LNCaP clone FGC (cell line): ENCODE measurements at regions not wholly inside any gene's neighbourhood (a gene's known extent, or its start where the extent isn't known, plus 50 kb on each side); places are given as distances from the start of the nearest gene placed in this dataset.
A peak's percentile ranks its signal among the peaks of the same experiment; 100 is the strongest.

Experiments
- DNase-seq: peaks from one replicate; pipeline ENCODE4 v3.0.0-alpha.2; 2011; ENCODE audit warnings: low read depth
- H3K4me3 ChIP-seq: 2 replicates; pipeline ENCODE4 v1.5.1; 2011; ENCODE audit warnings: mild to moderate bottlenecking, low read depth, low read length, control low read depth
- TF ChIP-seq, protein P1 (sequence below): IDR thresholded peaks from 2 replicates; pipeline ENCODE4 v1.5.1; 2012; ENCODE audit warnings: mild to moderate bottlenecking; ENCODE audit not compliant: control insufficient read depth, insufficient read depth; ENCODE audit errors: extremely low read depth

DNA sequence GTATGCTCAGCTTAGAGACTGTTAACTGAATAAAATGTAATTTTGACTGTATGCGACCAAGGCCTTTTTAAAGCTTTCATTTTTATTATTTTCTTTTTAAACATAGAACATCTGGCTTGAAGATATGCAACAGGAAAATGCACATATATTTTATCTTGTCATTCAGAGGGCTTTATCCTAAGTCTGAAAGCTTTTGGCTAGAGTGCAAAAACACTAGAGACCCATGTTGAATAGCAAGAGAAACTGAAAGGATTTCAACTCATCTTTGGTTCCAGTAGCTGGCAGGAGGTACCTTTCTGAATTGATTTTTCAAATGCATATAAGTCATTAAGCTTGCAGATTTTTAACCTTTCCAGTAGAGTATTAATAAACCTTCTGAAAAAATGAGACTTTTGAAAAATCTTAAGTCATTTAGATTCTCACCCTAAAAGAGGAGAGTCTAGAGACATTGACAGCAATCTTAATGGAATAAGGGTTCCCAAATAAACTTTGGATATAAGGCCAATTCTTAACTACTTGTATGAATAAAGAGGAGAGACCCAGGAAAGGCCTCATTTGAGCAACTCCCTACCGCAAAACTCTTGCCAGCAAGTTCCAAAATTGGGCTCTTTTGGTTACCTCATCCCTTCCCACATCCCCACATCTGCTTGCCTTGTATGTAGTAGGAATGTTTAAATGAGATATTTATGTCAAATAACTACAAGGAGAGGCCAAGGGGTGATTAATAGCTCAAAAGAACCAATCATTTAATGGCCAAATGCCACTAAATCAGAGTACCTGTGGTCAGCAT is 454.4 kb downstream of the HTR7 start:
- DNase-seq: no peak
- H3K4me3 ChIP-seq: no peak overlapping the region
- TF ChIP-seq, protein P1, sequence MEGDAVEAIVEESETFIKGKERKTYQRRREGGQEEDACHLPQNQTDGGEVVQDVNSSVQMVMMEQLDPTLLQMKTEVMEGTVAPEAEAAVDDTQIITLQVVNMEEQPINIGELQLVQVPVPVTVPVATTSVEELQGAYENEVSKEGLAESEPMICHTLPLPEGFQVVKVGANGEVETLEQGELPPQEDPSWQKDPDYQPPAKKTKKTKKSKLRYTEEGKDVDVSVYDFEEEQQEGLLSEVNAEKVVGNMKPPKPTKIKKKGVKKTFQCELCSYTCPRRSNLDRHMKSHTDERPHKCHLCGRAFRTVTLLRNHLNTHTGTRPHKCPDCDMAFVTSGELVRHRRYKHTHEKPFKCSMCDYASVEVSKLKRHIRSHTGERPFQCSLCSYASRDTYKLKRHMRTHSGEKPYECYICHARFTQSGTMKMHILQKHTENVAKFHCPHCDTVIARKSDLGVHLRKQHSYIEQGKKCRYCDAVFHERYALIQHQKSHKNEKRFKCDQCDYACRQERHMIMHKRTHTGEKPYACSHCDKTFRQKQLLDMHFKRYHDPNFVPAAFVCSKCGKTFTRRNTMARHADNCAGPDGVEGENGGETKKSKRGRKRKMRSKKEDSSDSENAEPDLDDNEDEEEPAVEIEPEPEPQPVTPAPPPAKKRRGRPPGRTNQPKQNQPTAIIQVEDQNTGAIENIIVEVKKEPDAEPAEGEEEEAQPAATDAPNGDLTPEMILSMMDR: no peak

DNA sequence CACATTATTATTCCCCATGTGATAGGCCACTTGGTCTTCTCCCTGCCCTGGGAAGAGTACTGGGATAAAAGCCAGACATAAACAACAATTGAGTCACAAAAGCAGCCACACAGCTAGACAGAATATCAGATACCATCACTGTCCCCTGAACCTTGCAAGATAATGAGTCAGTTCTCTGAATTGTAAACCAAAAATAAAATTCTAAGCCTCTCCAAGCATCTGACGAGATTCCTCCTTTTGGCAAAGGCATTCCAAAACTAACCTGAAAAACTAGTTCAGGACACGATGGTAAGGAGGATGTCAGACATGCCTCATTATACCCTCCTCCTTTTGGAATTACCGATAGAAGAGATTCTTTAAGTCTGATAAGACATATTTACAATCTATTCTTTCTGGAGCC is 450.7 kb downstream of the HTR7 start:
- TF ChIP-seq, protein P1: no peak
- DNase-seq: peak; percentile 26

DNA sequence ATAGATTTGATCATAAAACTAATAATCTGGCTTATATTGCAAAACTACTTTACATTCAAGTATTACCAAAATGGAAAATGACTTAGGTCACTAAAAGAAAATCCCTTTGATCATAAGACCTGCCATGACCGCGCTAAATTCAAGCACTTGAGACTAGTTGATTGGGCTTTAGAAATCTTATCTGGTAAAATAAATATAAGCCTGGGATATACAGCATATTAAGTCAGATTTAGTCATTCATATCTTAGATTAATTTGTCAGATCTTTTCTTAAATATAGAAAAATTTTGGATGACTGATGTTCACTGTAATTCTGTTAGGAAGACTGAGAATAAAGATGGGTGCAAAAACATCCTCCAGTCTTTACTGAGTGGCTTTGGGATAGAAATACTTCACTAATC is 450.0 kb downstream of the HTR7 start:
- TF ChIP-seq, protein P1: no peak
- no peak for DNase-seq
- H3K4me3 ChIP-seq: no peak overlapping the region

More for the DNA sequence above, 450.7 kb downstream of the HTR7 start:
- no peak overlapping the region for H3K4me3 ChIP-seq

DNA sequence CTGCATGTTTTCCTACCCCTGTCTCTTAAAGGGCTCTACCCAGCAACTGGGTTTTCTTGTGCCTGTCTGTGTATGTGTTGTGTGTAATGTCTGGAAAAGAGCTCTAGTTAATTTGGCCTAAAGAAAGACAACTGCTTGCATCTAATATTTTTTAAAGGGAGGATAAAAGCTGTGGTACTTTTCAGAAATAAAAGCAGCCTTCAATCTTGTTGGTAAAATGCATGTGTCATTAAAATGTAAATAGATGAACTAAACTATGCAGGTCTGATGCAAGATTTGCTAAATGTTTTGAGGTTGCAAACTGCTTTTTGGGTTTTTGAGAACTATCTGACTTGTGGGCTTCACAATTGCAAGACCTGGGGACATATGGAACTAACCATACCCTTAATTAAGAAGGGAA is 445.3 kb downstream of the HTR7 start:
- TF ChIP-seq, protein P1: no peak
- no peak for DNase-seq
- H3K4me3 ChIP-seq: no peak overlapping the region

DNA sequence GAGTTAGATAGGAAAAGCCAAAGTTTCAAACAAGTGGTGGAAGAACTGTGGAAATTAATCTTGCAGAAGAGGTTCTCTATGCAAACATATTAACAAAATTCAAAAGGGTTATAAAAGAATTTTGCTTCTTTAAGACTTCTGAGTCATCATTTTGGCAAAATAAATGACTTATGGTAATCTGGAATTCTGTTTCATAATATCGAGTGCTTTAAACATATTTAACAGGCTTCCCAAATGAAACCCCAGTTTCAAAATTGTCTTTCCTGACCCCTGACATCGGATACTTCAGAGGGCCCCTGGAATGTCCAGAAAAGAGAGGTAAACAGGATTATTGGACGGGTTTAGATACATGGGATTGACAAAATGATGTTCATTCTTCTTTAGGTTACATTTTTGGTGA is 444.6 kb downstream of the HTR7 start:
- no peak overlapping the region for H3K4me3 ChIP-seq
- no peak for DNase-seq
- TF ChIP-seq, protein P1: no peak

DNA sequence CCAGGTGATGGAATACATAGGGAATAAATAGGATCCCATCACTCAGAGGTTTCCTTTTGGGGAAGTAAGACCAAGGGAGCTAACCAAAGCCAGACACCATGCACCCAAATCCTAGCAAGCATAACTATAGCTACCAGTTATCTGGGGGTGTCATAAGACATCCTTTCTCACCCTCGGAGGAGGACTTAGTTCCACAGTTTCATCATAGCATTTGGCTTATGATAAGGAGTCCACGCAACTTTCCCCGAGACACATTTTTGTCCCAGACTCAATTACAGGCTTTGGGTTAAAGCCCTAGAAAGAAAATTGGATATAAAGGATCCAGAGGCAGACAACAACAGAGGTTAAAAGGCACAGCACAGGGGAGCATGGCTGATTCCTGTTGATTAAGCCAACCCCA is 442.9 kb downstream of the HTR7 start:
- TF ChIP-seq, protein P1: no peak
- DNase-seq: no peak
- H3K4me3 ChIP-seq: no peak overlapping the region

DNA sequence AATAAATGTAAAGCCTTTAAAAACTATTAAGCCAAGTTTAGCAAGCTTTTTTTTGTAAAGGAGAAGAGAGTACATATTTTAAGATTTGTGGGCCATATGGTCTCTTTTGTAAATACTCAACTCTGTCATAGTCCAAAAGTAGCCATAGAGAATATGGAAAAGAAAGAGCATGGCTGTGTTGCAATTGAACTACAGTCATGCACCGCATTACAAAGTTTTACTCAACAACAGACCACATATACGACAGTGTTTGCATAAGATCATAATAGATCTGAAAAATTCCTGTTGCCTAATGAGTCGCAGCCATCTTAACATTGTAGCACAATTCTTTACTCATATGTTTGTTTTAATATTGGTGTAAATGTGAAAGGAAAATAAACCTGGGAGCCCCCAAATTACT is 440.8 kb downstream of the HTR7 start:
- H3K4me3 ChIP-seq: no peak overlapping the region
- DNase-seq: no peak
- TF ChIP-seq, protein P1: no peak
